ENCODE measurements at regions not wholly inside any gene's neighbourhood (a gene's known extent, or its start where the extent isn't known, plus 50 kb on each side); places are given as distances from the start of the nearest gene placed in this dataset.
A peak's percentile ranks its signal among the peaks of the same experiment; 100 is the strongest.
"Not testable (repeated sequence)": the region's sequence is repeated elsewhere in the genome, so short reads cannot be mapped to it uniquely, and the experiment has no call there.

GRCh38 chr12:89230376-89231315 is 121.7 kb downstream of the DUSP6 start:
- no peak overlapping the region for H3K4me3 ChIP-seq (ENCODE audit: low read depth, low read length)
- TF ChIP-seq, protein P1, sequence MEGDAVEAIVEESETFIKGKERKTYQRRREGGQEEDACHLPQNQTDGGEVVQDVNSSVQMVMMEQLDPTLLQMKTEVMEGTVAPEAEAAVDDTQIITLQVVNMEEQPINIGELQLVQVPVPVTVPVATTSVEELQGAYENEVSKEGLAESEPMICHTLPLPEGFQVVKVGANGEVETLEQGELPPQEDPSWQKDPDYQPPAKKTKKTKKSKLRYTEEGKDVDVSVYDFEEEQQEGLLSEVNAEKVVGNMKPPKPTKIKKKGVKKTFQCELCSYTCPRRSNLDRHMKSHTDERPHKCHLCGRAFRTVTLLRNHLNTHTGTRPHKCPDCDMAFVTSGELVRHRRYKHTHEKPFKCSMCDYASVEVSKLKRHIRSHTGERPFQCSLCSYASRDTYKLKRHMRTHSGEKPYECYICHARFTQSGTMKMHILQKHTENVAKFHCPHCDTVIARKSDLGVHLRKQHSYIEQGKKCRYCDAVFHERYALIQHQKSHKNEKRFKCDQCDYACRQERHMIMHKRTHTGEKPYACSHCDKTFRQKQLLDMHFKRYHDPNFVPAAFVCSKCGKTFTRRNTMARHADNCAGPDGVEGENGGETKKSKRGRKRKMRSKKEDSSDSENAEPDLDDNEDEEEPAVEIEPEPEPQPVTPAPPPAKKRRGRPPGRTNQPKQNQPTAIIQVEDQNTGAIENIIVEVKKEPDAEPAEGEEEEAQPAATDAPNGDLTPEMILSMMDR (IDR thresholded peaks at IDR 0.05; ENCODE audit: insufficient read depth, low read length, missing control alignments) = no peak
- no peak for DNase-seq (ENCODE audit: low read depth, low spot score)
- CTCF ChIA-PET = interaction anchor here (0.7 to 1.3 kb wide), 3 partner anchors 18 to 1902 kb away, joined by 3 read pairs; no protein-coding TSS in a partner anchor
- POLR2A ChIA-PET = no interaction called here

DNA sequence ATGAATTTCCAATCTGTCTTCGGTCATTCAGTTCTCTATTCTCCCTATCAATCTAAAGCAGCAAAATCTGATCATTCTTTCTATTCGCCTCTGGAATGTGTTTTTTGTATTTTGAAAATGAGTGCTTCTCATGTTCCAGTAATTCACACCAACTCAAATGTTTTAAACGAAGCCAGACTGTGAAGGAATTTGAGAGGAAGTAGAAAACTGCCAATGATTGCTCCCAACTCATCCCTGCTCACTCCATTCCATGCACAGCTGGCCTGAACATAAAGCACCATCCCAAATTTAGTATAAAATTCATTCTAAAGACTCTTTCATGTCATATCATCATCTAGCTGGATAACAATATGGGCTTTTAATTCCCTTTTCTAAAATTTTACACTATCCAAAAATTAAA is 123.8 kb downstream of the DUSP6 start:
- TF ChIP-seq, protein P1 (IDR thresholded peaks at IDR 0.05; ENCODE audit: insufficient read depth, low read length, missing control alignments) = no peak
- ChIA-PET POLR2A (no interaction called here), CTCF (interaction anchor here (0.9 to 1.7 kb wide), 3 partner anchors 9 to 233 kb away, joined by 3 to 5 read pairs (median 4); no protein-coding TSS in a partner anchor)
- DNase-seq (ENCODE audit: low read depth, low spot score) = no peak
- no peak overlapping the region for H3K4me3 ChIP-seq (ENCODE audit: low read depth, low read length)

DNA sequence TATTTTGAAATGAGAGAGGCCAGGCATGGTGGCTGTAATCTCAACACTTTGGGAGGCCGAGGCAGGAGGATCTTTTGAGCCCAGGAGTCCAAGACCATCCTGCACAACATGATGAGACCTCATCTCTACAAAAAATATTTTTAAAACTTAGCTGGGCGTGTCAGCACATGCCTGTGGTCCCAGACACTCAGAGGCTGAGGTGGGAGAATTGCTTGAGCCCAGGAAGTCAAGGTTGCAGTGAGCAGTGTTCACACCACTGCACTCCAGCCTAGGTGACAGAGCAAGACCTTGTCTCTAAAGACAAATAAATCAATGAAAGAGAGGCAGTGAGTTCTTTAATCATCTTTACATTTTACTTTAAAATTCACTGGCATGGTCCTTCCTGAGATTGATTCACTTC is 124.5 kb downstream of the DUSP6 start:
- no peak for DNase-seq (ENCODE audit: low read depth, low spot score)
- POLR2A ChIA-PET = no interaction called here
- H3K4me3 ChIP-seq (ENCODE audit: low read depth, low read length) = no peak overlapping the region
- TF ChIP-seq, protein P1 (IDR thresholded peaks at IDR 0.05; ENCODE audit: insufficient read depth, low read length, missing control alignments) = no peak
- CTCF ChIA-PET = interaction anchor here (1.7 kb wide), 1 partner anchor 19 kb away, joined by 5 read pairs; no protein-coding TSS in a partner anchor

GRCh38 chr12:89225808-89226411 is 126.4 kb downstream of the DUSP6 start:
- ChIA-PET POLR2A (interaction anchor here (1.1 to 1.5 kb wide), 2 partner anchors 15 to 126 kb away, joined by 4 to 6 read pairs; partner anchors contain the start of gene DUSP6), CTCF (interaction anchor here (1.5 kb wide), 1 partner anchor 12 kb away, joined by 4 read pairs; no protein-coding TSS in a partner anchor)
- H3K4me3 ChIP-seq (ENCODE audit: low read depth, low read length) = no peak overlapping the region
- TF ChIP-seq, protein P1 (IDR thresholded peaks at IDR 0.05; ENCODE audit: insufficient read depth, low read length, missing control alignments) = no peak
- DNase-seq (ENCODE audit: low read depth, low spot score) = peak; percentile 55

- ChIA-PET POLR2A (interaction anchor here (1.1 to 1.5 kb wide), 2 partner anchors 14 to 126 kb away, joined by 4 to 6 read pairs; partner anchors contain the start of gene DUSP6), CTCF (interaction anchor here (1.5 kb wide), 1 partner anchor 12 kb away, joined by 4 read pairs; no protein-coding TSS in a partner anchor)
- no peak overlapping the region for H3K4me3 ChIP-seq (ENCODE audit: low read depth, low read length)
- no peak for DNase-seq (ENCODE audit: low read depth, low spot score)
- TF ChIP-seq, protein P1 (IDR thresholded peaks at IDR 0.05; ENCODE audit: insufficient read depth, low read length, missing control alignments) = no peak
Measured at GRCh38 chr12:89225401-89225800, 126.9 kb downstream of the DUSP6 start.

GRCh38 chr12:89222580-89222979 is 129.7 kb downstream of the DUSP6 start:
- POLR2A ChIA-PET; H3K4me3 ChIP-seq (ENCODE audit: low read depth, low read length); DNase-seq (ENCODE audit: low read depth, low spot score); CTCF ChIA-PET: not testable (repeated sequence)
